GM23338 (cell line): ENCODE measurements at regions not wholly inside any gene's neighbourhood (a gene's known extent, or its start where the extent isn't known, plus 50 kb on each side); places are given as distances from the start of the nearest gene placed in this dataset.

Source experiments
- ATAC-seq: fragments of 200-7000 bp; cut with Tn5 transposase; 3 replicates; pipeline ENCODE4 v1.9.1; 2020
- DNase-seq: peaks from one replicate; pipeline ENCODE4 v3.0.0-alpha.2; 2015; ENCODE audit warnings: low spot score
- H2AFZ ChIP-seq: fragments of 200-600 bp; sonication (generic); 2 replicates; pipeline ENCODE4 v1.8.0; 2016; ENCODE audit warnings: antibody characterized with exemption, mild to moderate bottlenecking, moderate library complexity
- H3F3A ChIP-seq: fragments of 200-600 bp; sonication (generic); replicated peaks from 2 replicates; pipeline ENCODE4 v1.8.0; 2017; ENCODE audit warnings: antibody characterized with exemption, mixed run types, low read depth
- H3K27ac ChIP-seq: fragments of 200-600 bp; sonication (generic); 2 replicates; pipeline ENCODE4 v1.6.1; 2016; ENCODE audit warnings: low read depth
- H3K27me3 ChIP-seq: fragments of 200-600 bp; sonication (generic); 2 replicates; pipeline ENCODE4 v1.8.0; 2016; ENCODE audit warnings: mild to moderate bottlenecking, mixed run types, moderate library complexity; ENCODE audit not compliant: insufficient read depth
- H3K36me3 ChIP-seq: fragments of 200-600 bp; sonication (generic); 2 replicates; pipeline ENCODE4 v1.8.0; 2016; ENCODE audit warnings: mild to moderate bottlenecking; ENCODE audit not compliant: insufficient read depth
- H3K4me1 ChIP-seq: fragments of 200-600 bp; sonication (generic); 2 replicates; pipeline ENCODE4 v1.8.0; 2016; ENCODE audit warnings: mild to moderate bottlenecking, moderate library complexity; ENCODE audit not compliant: insufficient read depth
- H3K4me2 ChIP-seq: fragments of 200-600 bp; sonication (generic); 2 replicates; pipeline ENCODE4 v1.7.1; 2017; ENCODE audit warnings: mixed run types
- H3K4me3 ChIP-seq: fragments of 200-600 bp; sonication (generic); 2 replicates; pipeline ENCODE4 v1.6.1; 2016; ENCODE audit warnings: mixed run types
- H3K79me2 ChIP-seq: fragments of 200-600 bp; sonication (generic); replicated peaks from 2 replicates; pipeline ENCODE4 v1.8.0; 2017; ENCODE audit warnings: mild to moderate bottlenecking; ENCODE audit not compliant: insufficient read depth
- H3K9me2 ChIP-seq: fragments of 200-600 bp; sonication (generic); 2 replicates; pipeline ENCODE4 v1.8.0; 2017; ENCODE audit not compliant: insufficient read depth
- H4K20me1 ChIP-seq: fragments of 200-600 bp; sonication (generic); replicated peaks from 2 replicates; pipeline ENCODE4 v1.8.0; 2017; ENCODE audit warnings: mild to moderate bottlenecking; ENCODE audit not compliant: insufficient read depth
- H3K27ac Mint-ChIP-seq: 2 replicates; pipeline ENCODE4 v1.8.0; 2020; ENCODE audit warnings: inconsistent platforms, mild to moderate bottlenecking, moderate library complexity, mixed read lengths
- H3K27me3 Mint-ChIP-seq: 3 replicates; pipeline ENCODE4 v1.8.0; 2022; ENCODE audit warnings: low read depth, mild to moderate bottlenecking, moderate library complexity, mixed read lengths, inconsistent platforms; ENCODE audit not compliant: insufficient read depth, poor library complexity
- H3K36me3 Mint-ChIP-seq: 3 replicates; pipeline ENCODE4 v1.8.0; 2021; ENCODE audit warnings: low read depth, mild to moderate bottlenecking, inconsistent platforms, moderate library complexity, mixed read lengths
- H3K4me1 Mint-ChIP-seq: 3 replicates; pipeline ENCODE4 v1.8.0; 2020; ENCODE audit warnings: mild to moderate bottlenecking, inconsistent platforms, mixed read lengths
- H3K4me3 Mint-ChIP-seq: 3 replicates; pipeline ENCODE4 v1.8.0; 2021; ENCODE audit warnings: moderate library complexity, mild to moderate bottlenecking, inconsistent platforms, mixed read lengths
- H3K9me3 Mint-ChIP-seq: 3 replicates; pipeline ENCODE4 v1.8.0; 2020; ENCODE audit warnings: moderate library complexity, mild to moderate bottlenecking, inconsistent platforms, mixed read lengths
- CREB1 ChIP-seq: fragments of 250-450 bp; sonication (Bioruptor Pico); IDR thresholded peaks from 2 replicates; pipeline ENCODE4 v1.5.0; 2020; ENCODE audit warnings: low read depth, mild to moderate bottlenecking, moderate library complexity
- EZH2 ChIP-seq: fragments of 200-600 bp; sonication (generic); IDR thresholded peaks from one replicate; pipeline ENCODE4 v1.8.0; 2017; ENCODE audit warnings: antibody characterized with exemption, mild to moderate bottlenecking, low read depth; ENCODE audit not compliant: unreplicated experiment
- JUNB ChIP-seq: IDR thresholded peaks from one replicate; pipeline ENCODE4 v1.6.1; 2016; ENCODE audit warnings: antibody characterized with exemption; ENCODE audit not compliant: unreplicated experiment
- NANOG ChIP-seq: IDR thresholded peaks from 2 replicates; pipeline ENCODE4 v1.6.1; 2016; ENCODE audit warnings: antibody characterized with exemption, borderline replicate concordance
- POLR2AphosphoS5 ChIP-seq: IDR thresholded peaks from 2 replicates; pipeline ENCODE4 v1.6.1; 2016; ENCODE audit warnings: antibody characterized with exemption, low read depth
- STAT1 ChIP-seq: IDR thresholded peaks from one replicate; pipeline ENCODE4 v1.6.1; 2016; ENCODE audit warnings: antibody characterized with exemption; ENCODE audit not compliant: unreplicated experiment
- ZNF114 ChIP-seq: fragments of 250-450 bp; sonication (Bioruptor Pico); IDR thresholded peaks from 2 replicates; pipeline ENCODE4 v1.5.0; 2020; ENCODE audit warnings: mild to moderate bottlenecking, moderate library complexity
- ZNF331 ChIP-seq: fragments of 250-450 bp; sonication (Bioruptor Pico); IDR thresholded peaks from 2 replicates; pipeline ENCODE4 v1.5.0; 2020; ENCODE audit warnings: low read depth, mild to moderate bottlenecking, moderate library complexity
- TF ChIP-seq, protein P1 (sequence below): IDR thresholded peaks from one replicate; pipeline ENCODE4 v1.6.1; 2018; ENCODE audit warnings: antibody characterized with exemption; ENCODE audit not compliant: unreplicated experiment
- TF ChIP-seq, protein P2 (sequence below): fragments of 250-450 bp; sonication (Bioruptor Pico); IDR thresholded peaks from 2 replicates; pipeline ENCODE4 v1.5.0; 2020; ENCODE audit warnings: mild to moderate bottlenecking, moderate library complexity
- TF ChIP-seq, protein P3 (sequence below), 2 experiments: fragments of 200-600 bp in 1 of 2; sonication (generic) in 1 of 2; conservative IDR thresholded peaks; 2 replicates each; pipeline versions ENCODE4 v1.5.1 to v1.6.1; 2016 to 2017; ENCODE audit warnings: antibody characterized with exemption in 2 of 2, low read depth in 2 of 2, mild to moderate bottlenecking in 2 of 2, moderate library complexity in 1 of 2
- TF ChIP-seq, protein P4 (sequence below): IDR thresholded peaks from 2 replicates; pipeline ENCODE4 v1.6.1; 2016; ENCODE audit warnings: antibody characterized with exemption

DNA sequence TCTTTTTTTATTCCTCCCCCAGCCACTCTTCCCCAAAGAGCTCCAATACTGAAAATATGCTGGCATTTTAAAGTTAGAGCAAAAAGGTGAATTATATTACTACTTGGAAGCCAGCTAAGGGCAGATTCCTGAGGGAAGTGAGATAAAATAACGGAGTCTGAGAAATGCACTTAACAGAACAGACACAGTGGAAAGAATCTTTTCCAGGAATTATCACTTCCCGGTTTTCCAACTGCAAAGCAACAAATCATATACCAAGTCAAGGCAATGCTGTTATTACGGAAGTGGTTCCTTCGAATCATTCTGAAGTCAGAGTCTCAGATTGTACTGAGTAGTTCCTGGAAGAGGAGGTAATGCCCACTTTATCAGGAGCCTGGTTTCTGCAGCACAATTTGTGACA lies 435.0 kb upstream of the SPRED2 start:
- Histone ChIP-seq H3F3A (no peaks in the 10 kb centered on the region), H3K27me3 (no peaks in the 10 kb centered on the region), H3K4me3 (no peak overlapping the region), H3K79me2 (no peaks in the 10 kb centered on the region), H3K27ac (no peak overlapping the region), H3K4me2 (no peak overlapping the region), H3K36me3 (no peaks in the 10 kb centered on the region), H2AFZ (no peak overlapping the region), H3K4me1 (peaks cover 8% of the 10 kb centered on the region), H3K9me2 (no peaks in the 10 kb centered on the region), H4K20me1 (no peaks in the 10 kb centered on the region)
- DNase-seq (no peak), ATAC-seq (no peak)
- Mint-ChIP-seq H3K4me1 (peaks cover 12% of the 10 kb centered on the region), H3K27me3 (no peaks in the 10 kb centered on the region), H3K27ac (no peak overlapping the region), H3K36me3 (no peaks in the 10 kb centered on the region), H3K9me3 (no peaks in the 10 kb centered on the region), H3K4me3 (no peak overlapping the region)
- TF ChIP-seq ZNF114: no peak
- TF ChIP-seq, protein P1, sequence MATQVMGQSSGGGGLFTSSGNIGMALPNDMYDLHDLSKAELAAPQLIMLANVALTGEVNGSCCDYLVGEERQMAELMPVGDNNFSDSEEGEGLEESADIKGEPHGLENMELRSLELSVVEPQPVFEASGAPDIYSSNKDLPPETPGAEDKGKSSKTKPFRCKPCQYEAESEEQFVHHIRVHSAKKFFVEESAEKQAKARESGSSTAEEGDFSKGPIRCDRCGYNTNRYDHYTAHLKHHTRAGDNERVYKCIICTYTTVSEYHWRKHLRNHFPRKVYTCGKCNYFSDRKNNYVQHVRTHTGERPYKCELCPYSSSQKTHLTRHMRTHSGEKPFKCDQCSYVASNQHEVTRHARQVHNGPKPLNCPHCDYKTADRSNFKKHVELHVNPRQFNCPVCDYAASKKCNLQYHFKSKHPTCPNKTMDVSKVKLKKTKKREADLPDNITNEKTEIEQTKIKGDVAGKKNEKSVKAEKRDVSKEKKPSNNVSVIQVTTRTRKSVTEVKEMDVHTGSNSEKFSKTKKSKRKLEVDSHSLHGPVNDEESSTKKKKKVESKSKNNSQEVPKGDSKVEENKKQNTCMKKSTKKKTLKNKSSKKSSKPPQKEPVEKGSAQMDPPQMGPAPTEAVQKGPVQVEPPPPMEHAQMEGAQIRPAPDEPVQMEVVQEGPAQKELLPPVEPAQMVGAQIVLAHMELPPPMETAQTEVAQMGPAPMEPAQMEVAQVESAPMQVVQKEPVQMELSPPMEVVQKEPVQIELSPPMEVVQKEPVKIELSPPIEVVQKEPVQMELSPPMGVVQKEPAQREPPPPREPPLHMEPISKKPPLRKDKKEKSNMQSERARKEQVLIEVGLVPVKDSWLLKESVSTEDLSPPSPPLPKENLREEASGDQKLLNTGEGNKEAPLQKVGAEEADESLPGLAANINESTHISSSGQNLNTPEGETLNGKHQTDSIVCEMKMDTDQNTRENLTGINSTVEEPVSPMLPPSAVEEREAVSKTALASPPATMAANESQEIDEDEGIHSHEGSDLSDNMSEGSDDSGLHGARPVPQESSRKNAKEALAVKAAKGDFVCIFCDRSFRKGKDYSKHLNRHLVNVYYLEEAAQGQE: no peak
- no peak for TF ChIP-seq CREB1 (CRISPR knock-in tag)
- no peak for TF ChIP-seq ZNF331 (CRISPR knock-in tag)
- no peak for TF ChIP-seq POLR2AphosphoS5
- TF ChIP-seq, protein P2, sequence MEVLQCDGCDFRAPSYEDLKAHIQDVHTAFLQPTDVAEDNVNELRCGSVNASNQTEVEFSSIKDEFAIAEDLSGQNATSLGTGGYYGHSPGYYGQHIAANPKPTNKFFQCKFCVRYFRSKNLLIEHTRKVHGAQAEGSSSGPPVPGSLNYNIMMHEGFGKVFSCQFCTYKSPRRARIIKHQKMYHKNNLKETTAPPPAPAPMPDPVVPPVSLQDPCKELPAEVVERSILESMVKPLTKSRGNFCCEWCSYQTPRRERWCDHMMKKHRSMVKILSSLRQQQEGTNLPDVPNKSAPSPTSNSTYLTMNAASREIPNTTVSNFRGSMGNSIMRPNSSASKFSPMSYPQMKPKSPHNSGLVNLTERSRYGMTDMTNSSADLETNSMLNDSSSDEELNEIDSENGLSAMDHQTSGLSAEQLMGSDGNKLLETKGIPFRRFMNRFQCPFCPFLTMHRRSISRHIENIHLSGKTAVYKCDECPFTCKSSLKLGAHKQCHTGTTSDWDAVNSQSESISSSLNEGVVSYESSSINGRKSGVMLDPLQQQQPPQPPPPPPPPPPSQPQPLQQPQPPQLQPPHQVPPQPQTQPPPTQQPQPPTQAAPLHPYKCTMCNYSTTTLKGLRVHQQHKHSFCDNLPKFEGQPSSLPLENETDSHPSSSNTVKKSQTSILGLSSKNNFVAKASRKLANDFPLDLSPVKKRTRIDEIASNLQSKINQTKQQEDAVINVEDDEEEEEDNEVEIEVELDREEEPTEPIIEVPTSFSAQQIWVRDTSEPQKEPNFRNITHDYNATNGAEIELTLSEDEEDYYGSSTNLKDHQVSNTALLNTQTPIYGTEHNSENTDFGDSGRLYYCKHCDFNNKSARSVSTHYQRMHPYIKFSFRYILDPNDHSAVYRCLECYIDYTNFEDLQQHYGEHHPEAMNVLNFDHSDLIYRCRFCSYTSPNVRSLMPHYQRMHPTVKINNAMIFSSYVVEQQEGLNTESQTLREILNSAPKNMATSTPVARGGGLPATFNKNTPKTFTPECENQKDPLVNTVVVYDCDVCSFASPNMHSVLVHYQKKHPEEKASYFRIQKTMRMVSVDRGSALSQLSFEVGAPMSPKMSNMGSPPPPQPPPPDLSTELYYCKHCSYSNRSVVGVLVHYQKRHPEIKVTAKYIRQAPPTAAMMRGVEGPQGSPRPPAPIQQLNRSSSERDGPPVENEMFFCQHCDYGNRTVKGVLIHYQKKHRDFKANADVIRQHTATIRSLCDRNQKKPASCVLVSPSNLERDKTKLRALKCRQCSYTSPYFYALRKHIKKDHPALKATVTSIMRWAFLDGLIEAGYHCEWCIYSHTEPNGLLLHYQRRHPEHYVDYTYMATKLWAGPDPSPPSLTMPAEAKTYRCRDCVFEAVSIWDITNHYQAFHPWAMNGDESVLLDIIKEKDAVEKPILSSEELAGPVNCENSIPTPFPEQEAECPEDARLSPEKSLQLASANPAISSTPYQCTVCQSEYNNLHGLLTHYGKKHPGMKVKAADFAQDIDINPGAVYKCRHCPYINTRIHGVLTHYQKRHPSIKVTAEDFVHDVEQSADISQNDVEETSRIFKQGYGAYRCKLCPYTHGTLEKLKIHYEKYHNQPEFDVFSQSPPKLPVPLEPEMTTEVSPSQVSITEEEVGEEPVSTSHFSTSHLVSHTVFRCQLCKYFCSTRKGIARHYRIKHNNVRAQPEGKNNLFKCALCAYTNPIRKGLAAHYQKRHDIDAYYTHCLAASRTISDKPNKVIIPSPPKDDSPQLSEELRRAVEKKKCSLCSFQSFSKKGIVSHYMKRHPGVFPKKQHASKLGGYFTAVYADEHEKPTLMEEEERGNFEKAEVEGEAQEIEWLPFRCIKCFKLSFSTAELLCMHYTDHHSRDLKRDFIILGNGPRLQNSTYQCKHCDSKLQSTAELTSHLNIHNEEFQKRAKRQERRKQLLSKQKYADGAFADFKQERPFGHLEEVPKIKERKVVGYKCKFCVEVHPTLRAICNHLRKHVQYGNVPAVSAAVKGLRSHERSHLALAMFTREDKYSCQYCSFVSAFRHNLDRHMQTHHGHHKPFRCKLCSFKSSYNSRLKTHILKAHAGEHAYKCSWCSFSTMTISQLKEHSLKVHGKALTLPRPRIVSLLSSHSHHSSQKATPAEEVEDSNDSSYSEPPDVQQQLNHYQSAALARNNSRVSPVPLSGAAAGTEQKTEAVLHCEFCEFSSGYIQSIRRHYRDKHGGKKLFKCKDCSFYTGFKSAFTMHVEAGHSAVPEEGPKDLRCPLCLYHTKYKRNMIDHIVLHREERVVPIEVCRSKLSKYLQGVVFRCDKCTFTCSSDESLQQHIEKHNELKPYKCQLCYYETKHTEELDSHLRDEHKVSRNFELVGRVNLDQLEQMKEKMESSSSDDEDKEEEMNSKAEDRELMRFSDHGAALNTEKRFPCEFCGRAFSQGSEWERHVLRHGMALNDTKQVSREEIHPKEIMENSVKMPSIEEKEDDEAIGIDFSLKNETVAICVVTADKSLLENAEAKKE (CRISPR knock-in tag): no peak
- TF ChIP-seq, protein P3, sequence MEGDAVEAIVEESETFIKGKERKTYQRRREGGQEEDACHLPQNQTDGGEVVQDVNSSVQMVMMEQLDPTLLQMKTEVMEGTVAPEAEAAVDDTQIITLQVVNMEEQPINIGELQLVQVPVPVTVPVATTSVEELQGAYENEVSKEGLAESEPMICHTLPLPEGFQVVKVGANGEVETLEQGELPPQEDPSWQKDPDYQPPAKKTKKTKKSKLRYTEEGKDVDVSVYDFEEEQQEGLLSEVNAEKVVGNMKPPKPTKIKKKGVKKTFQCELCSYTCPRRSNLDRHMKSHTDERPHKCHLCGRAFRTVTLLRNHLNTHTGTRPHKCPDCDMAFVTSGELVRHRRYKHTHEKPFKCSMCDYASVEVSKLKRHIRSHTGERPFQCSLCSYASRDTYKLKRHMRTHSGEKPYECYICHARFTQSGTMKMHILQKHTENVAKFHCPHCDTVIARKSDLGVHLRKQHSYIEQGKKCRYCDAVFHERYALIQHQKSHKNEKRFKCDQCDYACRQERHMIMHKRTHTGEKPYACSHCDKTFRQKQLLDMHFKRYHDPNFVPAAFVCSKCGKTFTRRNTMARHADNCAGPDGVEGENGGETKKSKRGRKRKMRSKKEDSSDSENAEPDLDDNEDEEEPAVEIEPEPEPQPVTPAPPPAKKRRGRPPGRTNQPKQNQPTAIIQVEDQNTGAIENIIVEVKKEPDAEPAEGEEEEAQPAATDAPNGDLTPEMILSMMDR (conservative IDR thresholded peaks at IDR 0.05; ENCODE audit: low read depth in 2 of 2): no peak
- TF ChIP-seq JUNB: no peak
- no peak for TF ChIP-seq EZH2
- TF ChIP-seq, protein P4, sequence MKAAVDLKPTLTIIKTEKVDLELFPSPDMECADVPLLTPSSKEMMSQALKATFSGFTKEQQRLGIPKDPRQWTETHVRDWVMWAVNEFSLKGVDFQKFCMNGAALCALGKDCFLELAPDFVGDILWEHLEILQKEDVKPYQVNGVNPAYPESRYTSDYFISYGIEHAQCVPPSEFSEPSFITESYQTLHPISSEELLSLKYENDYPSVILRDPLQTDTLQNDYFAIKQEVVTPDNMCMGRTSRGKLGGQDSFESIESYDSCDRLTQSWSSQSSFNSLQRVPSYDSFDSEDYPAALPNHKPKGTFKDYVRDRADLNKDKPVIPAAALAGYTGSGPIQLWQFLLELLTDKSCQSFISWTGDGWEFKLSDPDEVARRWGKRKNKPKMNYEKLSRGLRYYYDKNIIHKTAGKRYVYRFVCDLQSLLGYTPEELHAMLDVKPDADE: no peak
- TF ChIP-seq STAT1: no peak
- no peak for TF ChIP-seq NANOG
